ENCODE measurements at regions not wholly inside any gene's neighbourhood (a gene's known extent, or its start where the extent isn't known, plus 50 kb on each side); places are given as distances from the start of the nearest gene placed in this dataset.

GRCh38 chrX:147846676-147847075, 65.0 kb upstream of the FMR1 start:
- H3K4me3 ChIP-seq (replicated peaks in 1 of 2; ENCODE audit: low read depth in 1 of 2, low read length in 2 of 2), result no peak overlapping the region
- no peak for ATAC-seq
- no peak overlapping the region for H3K9ac ChIP-seq (ENCODE audit: low read length)
- ChIA-PET RAD21 (ENCODE audit: low non-redundant PET in 1 of 2, low total read pairs in 2 of 2, uncharacterized antibody in 2 of 2, unreplicated experiment in 2 of 2) (no interaction called here), POLR2A (no interaction called here), CTCF (no interaction called here)
- no peak for DNase-seq (ENCODE audit: low read depth, low spot score)
- H3K9me2 ChIP-seq (ENCODE audit: insufficient read depth), result no peaks in the 10 kb centered on the region
- H3K9me3 ChIP-seq (ENCODE audit: control insufficient read depth in 1 of 2, insufficient read depth in 1 of 2, low read depth in 1 of 2, low read length in 2 of 2), result no peaks in the 10 kb centered on the region
- no peak overlapping the region for H3K4me2 ChIP-seq (ENCODE audit: low read length)
- H4K20me1 ChIP-seq (ENCODE audit: insufficient read depth), result no peaks in the 10 kb centered on the region
- no peak overlapping the region for H3K27ac ChIP-seq (ENCODE audit: low read depth, low read length)
- no peaks in the 10 kb centered on the region for H3K36me3 ChIP-seq (ENCODE audit: control insufficient read depth in 1 of 2, insufficient read depth in 2 of 2, low read length in 2 of 2)
- H3K79me2 ChIP-seq (ENCODE audit: insufficient read depth, low read length), result no peaks in the 10 kb centered on the region
- H2AFZ ChIP-seq (ENCODE audit: low read depth, low read length, poor library complexity, severe bottlenecking), result no peak overlapping the region
- no TSS peak for BruUV-seq (replicated peaks)
- H3K27me3 ChIP-seq (ENCODE audit: insufficient read depth, low read length), result no peaks in the 10 kb centered on the region
- intact Hi-C loops (cut with micrococcal nuclease), result no loop called here
- H3K4me1 ChIP-seq (ENCODE audit: control insufficient read depth in 1 of 2, insufficient read depth in 2 of 2, low read length in 2 of 2), result no peaks in the 10 kb centered on the region
- TF ChIP-seq, protein P1, sequence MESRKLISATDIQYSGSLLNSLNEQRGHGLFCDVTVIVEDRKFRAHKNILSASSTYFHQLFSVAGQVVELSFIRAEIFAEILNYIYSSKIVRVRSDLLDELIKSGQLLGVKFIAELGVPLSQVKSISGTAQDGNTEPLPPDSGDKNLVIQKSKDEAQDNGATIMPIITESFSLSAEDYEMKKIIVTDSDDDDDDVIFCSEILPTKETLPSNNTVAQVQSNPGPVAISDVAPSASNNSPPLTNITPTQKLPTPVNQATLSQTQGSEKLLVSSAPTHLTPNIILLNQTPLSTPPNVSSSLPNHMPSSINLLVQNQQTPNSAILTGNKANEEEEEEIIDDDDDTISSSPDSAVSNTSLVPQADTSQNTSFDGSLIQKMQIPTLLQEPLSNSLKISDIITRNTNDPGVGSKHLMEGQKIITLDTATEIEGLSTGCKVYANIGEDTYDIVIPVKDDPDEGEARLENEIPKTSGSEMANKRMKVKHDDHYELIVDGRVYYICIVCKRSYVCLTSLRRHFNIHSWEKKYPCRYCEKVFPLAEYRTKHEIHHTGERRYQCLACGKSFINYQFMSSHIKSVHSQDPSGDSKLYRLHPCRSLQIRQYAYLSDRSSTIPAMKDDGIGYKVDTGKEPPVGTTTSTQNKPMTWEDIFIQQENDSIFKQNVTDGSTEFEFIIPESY (IDR thresholded peaks at IDR 0.05; ENCODE audit: extremely low read depth, insufficient replicate concordance, low read length), result no peak
- TF ChIP-seq MAX (IDR thresholded peaks at IDR 0.05), result no peak
- TF ChIP-seq ZNF274 (IDR thresholded peaks at IDR 0.05; ENCODE audit: low read depth, low read length), result no peak
- TF ChIP-seq YY1 (IDR thresholded peaks at IDR 0.05; ENCODE audit: extremely low read depth, insufficient replicate concordance, low read depth, low read length), result no peak
- TF ChIP-seq FOSL1 (IDR thresholded peaks at IDR 0.05; ENCODE audit: low read depth), result no peak
- TF ChIP-seq EZH2 (IDR thresholded peaks at IDR 0.05), result no peak
- no peak for TF ChIP-seq ELF1 (IDR thresholded peaks at IDR 0.05; ENCODE audit: borderline replicate concordance, low read depth)
- no peak for TF ChIP-seq EGR1 (IDR thresholded peaks at IDR 0.05; ENCODE audit: low read depth)
- TF ChIP-seq TCF7L2 (IDR thresholded peaks at IDR 0.05; ENCODE audit: borderline replicate concordance, extremely low read depth, insufficient read depth, insufficient read length), result no peak
- TF ChIP-seq CEBPB (IDR thresholded peaks at IDR 0.05; ENCODE audit: low read depth), result no peak
- TF ChIP-seq, protein P2, sequence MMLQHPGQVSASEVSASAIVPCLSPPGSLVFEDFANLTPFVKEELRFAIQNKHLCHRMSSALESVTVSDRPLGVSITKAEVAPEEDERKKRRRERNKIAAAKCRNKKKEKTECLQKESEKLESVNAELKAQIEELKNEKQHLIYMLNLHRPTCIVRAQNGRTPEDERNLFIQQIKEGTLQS (IDR thresholded peaks at IDR 0.05), result no peak
- TF ChIP-seq REST (IDR thresholded peaks at IDR 0.05; ENCODE audit: low read depth), result no peak
- TF ChIP-seq SP1 (IDR thresholded peaks at IDR 0.05; ENCODE audit: low read depth), result no peak
- TF ChIP-seq RAD21 (IDR thresholded peaks at IDR 0.05; ENCODE audit: low read depth), result no peak
- TF ChIP-seq CTCF (IDR thresholded peaks at IDR 0.05 in 2 of 3, conservative IDR thresholded peaks at IDR 0.05 in 1 of 3; ENCODE audit: borderline replicate concordance in 1 of 3, insufficient read depth in 1 of 3, low read depth in 2 of 3, low read length in 2 of 3), result no peak
- TF ChIP-seq ZFX (IDR thresholded peaks at IDR 0.05), result no peak
- no peak for TF ChIP-seq JUND (IDR thresholded peaks at IDR 0.05)
- no peak for TF ChIP-seq SRF (IDR thresholded peaks at IDR 0.05; ENCODE audit: low read depth)
- no peak for TF ChIP-seq POLR2A (IDR thresholded peaks at IDR 0.05; ENCODE audit: borderline replicate concordance, extremely low read depth, insufficient read depth, insufficient read length)
- TF ChIP-seq SIN3A (IDR thresholded peaks at IDR 0.05; ENCODE audit: low read depth), result no peak
